ENCODE measurements at regions not wholly inside any gene's neighbourhood (a gene's known extent, or its start where the extent isn't known, plus 50 kb on each side); places are given as distances from the start of the nearest gene placed in this dataset.

DNA sequence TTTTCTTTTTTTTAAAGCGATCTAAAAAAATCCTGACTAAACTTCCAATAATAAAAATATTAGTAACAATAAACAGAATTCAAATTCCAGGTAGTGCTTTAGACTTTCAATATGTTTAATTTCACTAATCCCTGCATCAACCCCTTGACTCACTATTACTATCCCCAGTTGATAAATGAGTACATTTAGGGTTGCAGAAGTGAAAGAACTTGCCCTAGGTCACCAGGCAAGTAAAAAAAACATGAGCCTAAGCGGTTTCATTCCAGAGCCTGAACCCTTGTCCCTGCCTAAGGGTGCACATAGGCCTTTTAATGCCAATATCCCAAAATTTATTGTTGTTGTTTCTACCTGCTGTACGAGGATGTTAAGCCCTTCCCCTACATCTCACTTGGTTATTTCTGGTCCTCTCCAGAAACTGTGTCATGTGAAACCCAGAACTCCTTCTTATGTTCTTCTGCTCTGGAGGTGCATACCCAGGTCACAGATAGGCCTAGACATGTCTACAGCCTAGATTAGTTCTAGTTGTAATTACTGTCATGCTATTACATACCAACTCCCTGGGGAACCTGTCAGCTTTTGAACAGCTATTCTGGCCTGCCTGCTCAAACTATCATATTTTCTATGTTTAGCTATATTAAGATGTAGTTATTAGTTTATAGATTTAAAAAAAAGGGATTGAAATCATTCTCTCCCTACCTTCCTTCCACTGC lies 244.5 kb upstream of the PITX2 start:
- TF ChIP-seq EZH2phosphoT487 (IDR thresholded peaks at IDR 0.05; ENCODE audit: low read length): no peak
- TF ChIP-seq, protein P1, sequence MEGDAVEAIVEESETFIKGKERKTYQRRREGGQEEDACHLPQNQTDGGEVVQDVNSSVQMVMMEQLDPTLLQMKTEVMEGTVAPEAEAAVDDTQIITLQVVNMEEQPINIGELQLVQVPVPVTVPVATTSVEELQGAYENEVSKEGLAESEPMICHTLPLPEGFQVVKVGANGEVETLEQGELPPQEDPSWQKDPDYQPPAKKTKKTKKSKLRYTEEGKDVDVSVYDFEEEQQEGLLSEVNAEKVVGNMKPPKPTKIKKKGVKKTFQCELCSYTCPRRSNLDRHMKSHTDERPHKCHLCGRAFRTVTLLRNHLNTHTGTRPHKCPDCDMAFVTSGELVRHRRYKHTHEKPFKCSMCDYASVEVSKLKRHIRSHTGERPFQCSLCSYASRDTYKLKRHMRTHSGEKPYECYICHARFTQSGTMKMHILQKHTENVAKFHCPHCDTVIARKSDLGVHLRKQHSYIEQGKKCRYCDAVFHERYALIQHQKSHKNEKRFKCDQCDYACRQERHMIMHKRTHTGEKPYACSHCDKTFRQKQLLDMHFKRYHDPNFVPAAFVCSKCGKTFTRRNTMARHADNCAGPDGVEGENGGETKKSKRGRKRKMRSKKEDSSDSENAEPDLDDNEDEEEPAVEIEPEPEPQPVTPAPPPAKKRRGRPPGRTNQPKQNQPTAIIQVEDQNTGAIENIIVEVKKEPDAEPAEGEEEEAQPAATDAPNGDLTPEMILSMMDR (IDR thresholded peaks at IDR 0.05; ENCODE audit: low read length): no peak

Data from MM.1S (cell line).